ENCODE measurements at regions not wholly inside any gene's neighbourhood (a gene's known extent, or its start where the extent isn't known, plus 50 kb on each side); places are given as distances from the start of the nearest gene placed in this dataset.

GRCh38 chr14:28704153-28704552 is 62.4 kb upstream of the FOXG1 start:
- H3K4me3 ChIP-seq = no peak overlapping the region
- ATAC-seq (no peak), DNase-seq (no peak)
- no peak overlapping the region for H3K27ac ChIP-seq
- no peaks in the 10 kb centered on the region for H3K36me3 ChIP-seq
- TF ChIP-seq CTCF (IDR thresholded peaks at IDR 0.05) = no peak
- TF ChIP-seq POLR2A (IDR thresholded peaks at IDR 0.05) = no peak
- no peaks in the 10 kb centered on the region for H3K27me3 ChIP-seq
- no peaks in the 10 kb centered on the region for H3K4me1 ChIP-seq
- no peaks in the 10 kb centered on the region for H3K9me3 ChIP-seq
- intact Hi-C loops (cut with DNase I) = no loop called here

- DNase-seq = no peak
- WGBS, 4 donors = 68 to 78% (median 74%) methylated on average over 2 of the region's 2 CpGs
- Histone ChIP-seq H3K27ac (no peak overlapping the region), H3K27me3 (no peaks in the 10 kb centered on the region), H3K9me3 (peaks cover 0 to 9% (median 0%) of the 10 kb centered on the region in 12 donors), H3K4me1 (no peaks in the 10 kb centered on the region), H3K36me3 (no peaks in the 10 kb centered on the region), H3K4me3 (no peak overlapping the region)
- intact Hi-C loops (cut with DNase I) = no loop called here
- TF ChIP-seq CTCF (IDR thresholded peaks at IDR 0.05) = no peak
- TF ChIP-seq POLR2A (IDR thresholded peaks at IDR 0.05) = no peak
- no peak for ATAC-seq
These were observed 58.8 kb upstream of the FOXG1 start for GRCh38 chr14:28707814-28708213.

GRCh38 chr14:28709571-28710305 is 56.8 kb upstream of the FOXG1 start:
- no peaks in the 10 kb centered on the region for H3K36me3 ChIP-seq
- no peak overlapping the region for H3K27ac ChIP-seq
- ATAC-seq (no peak), DNase-seq (no peak)
- 48 to 69% (median 54%) methylated on average over 2 of the region's 2 CpGs for WGBS, 4 donors
- TF ChIP-seq CTCF (IDR thresholded peaks at IDR 0.05) = no peak
- TF ChIP-seq POLR2A (IDR thresholded peaks at IDR 0.05) = no peak
- H3K4me3 ChIP-seq = no peak overlapping the region
- intact Hi-C loops (cut with DNase I) = no loop called here
- peaks cover 0 to 15% (median 0%) of the 10 kb centered on the region in 12 donors for H3K9me3 ChIP-seq
- no peaks in the 10 kb centered on the region for H3K27me3 ChIP-seq
- H3K4me1 ChIP-seq = no peaks in the 10 kb centered on the region

Small RNA genes lying in the stretch of these regions (microRNA-seq; reads per million reads assigned to microRNA genes)
- 0 reads per million in 4 donors for gene MIR3171
- gene MIR4307 = 0 reads per million in 4 donors

Measured in heart left ventricle (tissue), 16 donors.